ENCODE measurements at regions not wholly inside any gene's neighbourhood (a gene's known extent, or its start where the extent isn't known, plus 50 kb on each side); places are given as distances from the start of the nearest gene placed in this dataset.
A peak's percentile ranks its signal among the peaks of the same experiment; 100 is the strongest.

DNA sequence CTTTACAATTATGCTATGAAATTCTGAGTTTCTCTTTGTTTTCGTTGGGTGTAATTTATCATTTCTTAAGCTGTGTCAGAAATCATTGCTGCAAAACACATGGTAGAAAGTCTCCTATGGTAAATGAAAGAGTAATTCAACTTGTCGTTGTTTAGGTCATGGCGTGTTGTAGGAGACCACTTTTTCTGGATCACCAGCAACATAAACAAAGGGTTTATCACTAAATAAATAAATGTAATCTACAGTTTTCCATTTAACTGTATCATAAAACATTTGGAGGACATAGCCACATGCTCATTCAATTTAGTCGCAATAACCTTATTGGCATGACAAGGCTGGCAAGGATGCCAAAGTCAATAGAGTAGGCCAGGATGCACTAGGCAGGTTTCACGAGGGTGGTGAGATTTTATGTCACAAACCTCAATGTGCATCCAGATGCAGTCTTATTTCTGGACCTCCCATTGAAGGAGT is 154.4 kb upstream of the ERCC6L2 start (continued):
- TF ChIP-seq, protein P1, sequence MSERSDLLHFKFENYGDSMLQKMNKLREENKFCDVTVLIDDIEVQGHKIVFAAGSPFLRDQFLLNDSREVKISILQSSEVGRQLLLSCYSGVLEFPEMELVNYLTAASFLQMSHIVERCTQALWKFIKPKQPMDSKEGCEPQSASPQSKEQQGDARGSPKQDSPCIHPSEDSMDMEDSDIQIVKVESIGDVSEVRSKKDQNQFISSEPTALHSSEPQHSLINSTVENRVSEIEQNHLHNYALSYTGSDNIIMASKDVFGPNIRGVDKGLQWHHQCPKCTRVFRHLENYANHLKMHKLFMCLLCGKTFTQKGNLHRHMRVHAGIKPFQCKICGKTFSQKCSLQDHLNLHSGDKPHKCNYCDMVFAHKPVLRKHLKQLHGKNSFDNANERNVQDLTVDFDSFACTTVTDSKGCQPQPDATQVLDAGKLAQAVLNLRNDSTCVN (tag by site-specific recombination; optimal IDR thresholded peaks at IDR 0.05), result no peak
- TF ChIP-seq, protein P2, sequence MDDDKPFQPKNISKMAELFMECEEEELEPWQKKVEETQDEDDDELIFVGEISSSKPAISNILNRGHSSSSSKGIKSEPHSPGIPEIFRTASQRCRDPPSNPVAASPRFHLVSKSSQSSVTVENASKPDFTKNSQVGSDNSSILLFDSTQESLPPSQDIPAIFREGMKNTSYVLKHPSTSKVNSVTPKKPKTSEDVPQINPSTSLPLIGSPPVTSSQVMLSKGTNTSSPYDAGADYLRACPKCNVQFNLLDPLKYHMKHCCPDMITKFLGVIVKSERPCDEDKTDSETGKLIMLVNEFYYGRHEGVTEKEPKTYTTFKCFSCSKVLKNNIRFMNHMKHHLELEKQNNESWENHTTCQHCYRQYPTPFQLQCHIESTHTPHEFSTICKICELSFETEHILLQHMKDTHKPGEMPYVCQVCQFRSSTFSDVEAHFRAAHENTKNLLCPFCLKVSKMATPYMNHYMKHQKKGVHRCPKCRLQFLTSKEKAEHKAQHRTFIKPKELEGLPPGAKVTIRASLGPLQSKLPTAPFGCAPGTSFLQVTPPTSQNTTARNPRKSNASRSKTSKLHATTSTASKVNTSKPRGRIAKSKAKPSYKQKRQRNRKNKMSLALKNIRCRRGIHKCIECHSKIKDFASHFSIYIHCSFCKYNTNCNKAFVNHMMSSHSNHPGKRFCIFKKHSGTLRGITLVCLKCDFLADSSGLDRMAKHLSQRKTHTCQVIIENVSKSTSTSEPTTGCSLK (tag by site-specific recombination; IDR thresholded peaks at IDR 0.05), result no peak
- TF ChIP-seq, protein P3, sequence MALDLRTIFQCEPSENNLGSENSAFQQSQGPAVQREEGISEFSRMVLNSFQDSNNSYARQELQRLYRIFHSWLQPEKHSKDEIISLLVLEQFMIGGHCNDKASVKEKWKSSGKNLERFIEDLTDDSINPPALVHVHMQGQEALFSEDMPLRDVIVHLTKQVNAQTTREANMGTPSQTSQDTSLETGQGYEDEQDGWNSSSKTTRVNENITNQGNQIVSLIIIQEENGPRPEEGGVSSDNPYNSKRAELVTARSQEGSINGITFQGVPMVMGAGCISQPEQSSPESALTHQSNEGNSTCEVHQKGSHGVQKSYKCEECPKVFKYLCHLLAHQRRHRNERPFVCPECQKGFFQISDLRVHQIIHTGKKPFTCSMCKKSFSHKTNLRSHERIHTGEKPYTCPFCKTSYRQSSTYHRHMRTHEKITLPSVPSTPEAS (tag by site-specific recombination; IDR thresholded peaks at IDR 0.05), result peak; percentile 43; the same call in 1 of the 2 replicates
- TF ChIP-seq ZFP3 (tag by site-specific recombination; IDR thresholded peaks at IDR 0.05; ENCODE audit: low read depth) (no peak), ZNF2 (tag by site-specific recombination; IDR thresholded peaks at IDR 0.05) (peak; percentile 75), KLF10 (tag by site-specific recombination; IDR thresholded peaks at IDR 0.05) (peak; percentile 89), ZNF626 (tag by site-specific recombination; IDR thresholded peaks at IDR 0.05) (0 out of 2 replicates have a peak, but pooled peaks have one; percentile 7), ZBTB8A (tag by site-specific recombination; IDR thresholded peaks at IDR 0.05) (peak; percentile 69), ZEB2 (tag by site-specific recombination; IDR thresholded peaks at IDR 0.05) (peak; percentile 95), ZNF221 (tag by site-specific recombination; IDR thresholded peaks at IDR 0.05; ENCODE audit: borderline replicate concordance) (0 out of 2 replicates have a peak, but pooled peaks have one; percentile 13), ZNF777 (tag by site-specific recombination; IDR thresholded peaks at IDR 0.05; ENCODE audit: borderline replicate concordance) (no peak), ZNF548 (tag by site-specific recombination; IDR thresholded peaks at IDR 0.05) (no peak), ZNF473 (tag by site-specific recombination; IDR thresholded peaks at IDR 0.05) (no peak), ZNF529 (tag by site-specific recombination; IDR thresholded peaks at IDR 0.05; ENCODE audit: insufficient replicate concordance) (no peak), FEZF1 (tag by site-specific recombination; IDR thresholded peaks at IDR 0.05) (peak; percentile 99), YY2 (tag by site-specific recombination; IDR thresholded peaks at IDR 0.05) (0 out of 2 replicates have a peak, but pooled peaks have one; percentile 53), ZNF23 (tag by site-specific recombination; IDR thresholded peaks at IDR 0.05; ENCODE audit: borderline replicate concordance) (no peak), ZNF610 (tag by site-specific recombination; IDR thresholded peaks at IDR 0.05; ENCODE audit: borderline replicate concordance) (peak; percentile 79), ZNF112 (tag by site-specific recombination; IDR thresholded peaks at IDR 0.05) (no peak), OVOL3 (tag by site-specific recombination; IDR thresholded peaks at IDR 0.05) (peak; percentile 97), ZNF239 (tag by site-specific recombination; IDR thresholded peaks at IDR 0.05) (no peak), SETDB1 (IDR thresholded peaks at IDR 0.05; ENCODE audit: insufficient read length, low read length) (no peak), ZNF544 (tag by site-specific recombination; IDR thresholded peaks at IDR 0.05) (no peak), ZNF175 (tag by site-specific recombination; IDR thresholded peaks at IDR 0.05) (no peak), SCRT1 (tag by site-specific recombination; IDR thresholded peaks at IDR 0.05; ENCODE audit: borderline replicate concordance) (peak; percentile 74; the same call in 1 of the 2 replicates)
- TF ChIP-seq, protein P4, sequence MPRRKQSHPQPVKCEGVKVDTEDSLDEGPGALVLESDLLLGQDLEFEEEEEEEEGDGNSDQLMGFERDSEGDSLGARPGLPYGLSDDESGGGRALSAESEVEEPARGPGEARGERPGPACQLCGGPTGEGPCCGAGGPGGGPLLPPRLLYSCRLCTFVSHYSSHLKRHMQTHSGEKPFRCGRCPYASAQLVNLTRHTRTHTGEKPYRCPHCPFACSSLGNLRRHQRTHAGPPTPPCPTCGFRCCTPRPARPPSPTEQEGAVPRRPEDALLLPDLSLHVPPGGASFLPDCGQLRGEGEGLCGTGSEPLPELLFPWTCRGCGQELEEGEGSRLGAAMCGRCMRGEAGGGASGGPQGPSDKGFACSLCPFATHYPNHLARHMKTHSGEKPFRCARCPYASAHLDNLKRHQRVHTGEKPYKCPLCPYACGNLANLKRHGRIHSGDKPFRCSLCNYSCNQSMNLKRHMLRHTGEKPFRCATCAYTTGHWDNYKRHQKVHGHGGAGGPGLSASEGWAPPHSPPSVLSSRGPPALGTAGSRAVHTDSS (tag by site-specific recombination; IDR thresholded peaks at IDR 0.05), result peak; percentile 54
- TF ChIP-seq, protein P5, sequence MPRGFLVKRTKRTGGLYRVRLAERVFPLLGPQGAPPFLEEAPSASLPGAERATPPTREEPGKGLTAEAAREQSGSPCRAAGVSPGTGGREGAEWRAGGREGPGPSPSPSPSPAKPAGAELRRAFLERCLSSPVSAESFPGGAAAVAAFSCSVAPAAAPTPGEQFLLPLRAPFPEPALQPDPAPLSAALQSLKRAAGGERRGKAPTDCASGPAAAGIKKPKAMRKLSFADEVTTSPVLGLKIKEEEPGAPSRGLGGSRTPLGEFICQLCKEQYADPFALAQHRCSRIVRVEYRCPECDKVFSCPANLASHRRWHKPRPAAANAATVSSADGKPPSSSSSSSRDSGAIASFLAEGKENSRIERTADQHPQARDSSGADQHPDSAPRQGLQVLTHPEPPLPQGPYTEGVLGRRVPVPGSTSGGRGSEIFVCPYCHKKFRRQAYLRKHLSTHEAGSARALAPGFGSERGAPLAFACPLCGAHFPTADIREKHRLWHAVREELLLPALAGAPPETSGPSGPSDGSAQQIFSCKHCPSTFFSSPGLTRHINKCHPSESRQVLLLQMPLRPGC (tag by site-specific recombination; IDR thresholded peaks at IDR 0.05), result peak; percentile 87
- TF ChIP-seq, protein P6, sequence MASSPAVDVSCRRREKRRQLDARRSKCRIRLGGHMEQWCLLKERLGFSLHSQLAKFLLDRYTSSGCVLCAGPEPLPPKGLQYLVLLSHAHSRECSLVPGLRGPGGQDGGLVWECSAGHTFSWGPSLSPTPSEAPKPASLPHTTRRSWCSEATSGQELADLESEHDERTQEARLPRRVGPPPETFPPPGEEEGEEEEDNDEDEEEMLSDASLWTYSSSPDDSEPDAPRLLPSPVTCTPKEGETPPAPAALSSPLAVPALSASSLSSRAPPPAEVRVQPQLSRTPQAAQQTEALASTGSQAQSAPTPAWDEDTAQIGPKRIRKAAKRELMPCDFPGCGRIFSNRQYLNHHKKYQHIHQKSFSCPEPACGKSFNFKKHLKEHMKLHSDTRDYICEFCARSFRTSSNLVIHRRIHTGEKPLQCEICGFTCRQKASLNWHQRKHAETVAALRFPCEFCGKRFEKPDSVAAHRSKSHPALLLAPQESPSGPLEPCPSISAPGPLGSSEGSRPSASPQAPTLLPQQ (tag by site-specific recombination; IDR thresholded peaks at IDR 0.05), result peak; percentile 72
- TF ChIP-seq, protein P7, sequence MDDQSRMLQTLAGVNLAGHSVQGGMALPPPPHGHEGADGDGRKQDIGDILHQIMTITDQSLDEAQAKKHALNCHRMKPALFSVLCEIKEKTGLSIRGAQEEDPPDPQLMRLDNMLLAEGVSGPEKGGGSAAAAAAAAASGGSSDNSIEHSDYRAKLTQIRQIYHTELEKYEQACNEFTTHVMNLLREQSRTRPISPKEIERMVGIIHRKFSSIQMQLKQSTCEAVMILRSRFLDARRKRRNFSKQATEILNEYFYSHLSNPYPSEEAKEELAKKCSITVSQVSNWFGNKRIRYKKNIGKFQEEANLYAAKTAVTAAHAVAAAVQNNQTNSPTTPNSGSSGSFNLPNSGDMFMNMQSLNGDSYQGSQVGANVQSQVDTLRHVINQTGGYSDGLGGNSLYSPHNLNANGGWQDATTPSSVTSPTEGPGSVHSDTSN (CRISPR knock-in tag; IDR thresholded peaks at IDR 0.05), result no peak
